ENCODE measurements at regions not wholly inside any gene's neighbourhood (a gene's known extent, or its start where the extent isn't known, plus 50 kb on each side); places are given as distances from the start of the nearest gene placed in this dataset.

DNA sequence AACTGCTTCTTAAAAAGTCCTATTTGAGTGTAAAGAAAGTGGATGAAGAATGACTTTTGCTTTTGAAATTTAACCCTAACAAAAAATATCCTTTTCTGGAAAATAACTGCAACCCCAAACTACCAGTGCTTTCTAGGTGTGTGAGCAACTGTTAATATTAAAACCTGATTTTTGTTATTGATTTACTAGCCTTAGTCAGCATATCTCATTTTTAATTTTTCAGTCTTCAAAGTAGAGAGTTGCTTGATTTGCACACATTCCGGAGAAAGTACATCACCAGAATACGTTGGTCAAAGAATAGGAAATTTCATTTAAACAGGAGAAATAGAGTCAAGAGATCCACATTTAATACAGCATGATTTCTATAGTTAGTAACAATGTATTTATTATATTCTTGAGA lies 141.8 kb upstream of the ADAMTS5 start:
- TF ChIP-seq, protein P1, sequence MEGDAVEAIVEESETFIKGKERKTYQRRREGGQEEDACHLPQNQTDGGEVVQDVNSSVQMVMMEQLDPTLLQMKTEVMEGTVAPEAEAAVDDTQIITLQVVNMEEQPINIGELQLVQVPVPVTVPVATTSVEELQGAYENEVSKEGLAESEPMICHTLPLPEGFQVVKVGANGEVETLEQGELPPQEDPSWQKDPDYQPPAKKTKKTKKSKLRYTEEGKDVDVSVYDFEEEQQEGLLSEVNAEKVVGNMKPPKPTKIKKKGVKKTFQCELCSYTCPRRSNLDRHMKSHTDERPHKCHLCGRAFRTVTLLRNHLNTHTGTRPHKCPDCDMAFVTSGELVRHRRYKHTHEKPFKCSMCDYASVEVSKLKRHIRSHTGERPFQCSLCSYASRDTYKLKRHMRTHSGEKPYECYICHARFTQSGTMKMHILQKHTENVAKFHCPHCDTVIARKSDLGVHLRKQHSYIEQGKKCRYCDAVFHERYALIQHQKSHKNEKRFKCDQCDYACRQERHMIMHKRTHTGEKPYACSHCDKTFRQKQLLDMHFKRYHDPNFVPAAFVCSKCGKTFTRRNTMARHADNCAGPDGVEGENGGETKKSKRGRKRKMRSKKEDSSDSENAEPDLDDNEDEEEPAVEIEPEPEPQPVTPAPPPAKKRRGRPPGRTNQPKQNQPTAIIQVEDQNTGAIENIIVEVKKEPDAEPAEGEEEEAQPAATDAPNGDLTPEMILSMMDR (IDR thresholded peaks at IDR 0.05) = no peak
- no peak for TF ChIP-seq POLR2A (IDR thresholded peaks at IDR 0.05)
